ENCODE measurements at regions not wholly inside any gene's neighbourhood (a gene's known extent, or its start where the extent isn't known, plus 50 kb on each side); places are given as distances from the start of the nearest gene placed in this dataset.

DNA sequence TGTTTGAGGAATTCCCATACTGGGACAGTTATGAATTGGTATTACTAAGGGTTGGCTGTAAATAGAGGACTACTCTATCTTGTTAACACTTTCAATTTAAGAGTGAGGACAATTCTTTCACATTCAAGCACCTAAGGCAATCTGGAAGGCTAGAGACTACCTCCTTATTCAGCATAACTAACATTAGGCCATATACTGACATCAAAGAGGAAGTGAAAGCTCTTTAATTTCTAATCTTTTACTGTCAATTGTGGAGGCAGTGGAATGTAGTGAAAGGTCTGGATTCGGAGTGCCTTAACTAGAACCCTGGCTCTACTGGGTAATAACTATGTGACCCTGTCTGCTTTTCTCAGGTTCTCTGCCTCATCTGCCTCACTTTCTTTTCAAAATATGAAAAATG lies 134.0 kb downstream of the UFM1 start:
- no peaks in the 10 kb centered on the region for H3K36me3 Mint-ChIP-seq
- no peaks in the 10 kb centered on the region for H3K4me1 Mint-ChIP-seq
- H3K27me3 Mint-ChIP-seq (ENCODE audit: low read depth) = no peaks in the 10 kb centered on the region
- H3K4me3 Mint-ChIP-seq = no peak overlapping the region
- no peak overlapping the region for H3K27ac Mint-ChIP-seq
- TF ChIP-seq, protein P1, sequence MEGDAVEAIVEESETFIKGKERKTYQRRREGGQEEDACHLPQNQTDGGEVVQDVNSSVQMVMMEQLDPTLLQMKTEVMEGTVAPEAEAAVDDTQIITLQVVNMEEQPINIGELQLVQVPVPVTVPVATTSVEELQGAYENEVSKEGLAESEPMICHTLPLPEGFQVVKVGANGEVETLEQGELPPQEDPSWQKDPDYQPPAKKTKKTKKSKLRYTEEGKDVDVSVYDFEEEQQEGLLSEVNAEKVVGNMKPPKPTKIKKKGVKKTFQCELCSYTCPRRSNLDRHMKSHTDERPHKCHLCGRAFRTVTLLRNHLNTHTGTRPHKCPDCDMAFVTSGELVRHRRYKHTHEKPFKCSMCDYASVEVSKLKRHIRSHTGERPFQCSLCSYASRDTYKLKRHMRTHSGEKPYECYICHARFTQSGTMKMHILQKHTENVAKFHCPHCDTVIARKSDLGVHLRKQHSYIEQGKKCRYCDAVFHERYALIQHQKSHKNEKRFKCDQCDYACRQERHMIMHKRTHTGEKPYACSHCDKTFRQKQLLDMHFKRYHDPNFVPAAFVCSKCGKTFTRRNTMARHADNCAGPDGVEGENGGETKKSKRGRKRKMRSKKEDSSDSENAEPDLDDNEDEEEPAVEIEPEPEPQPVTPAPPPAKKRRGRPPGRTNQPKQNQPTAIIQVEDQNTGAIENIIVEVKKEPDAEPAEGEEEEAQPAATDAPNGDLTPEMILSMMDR (IDR thresholded peaks at IDR 0.05; ENCODE audit: unreplicated experiment) = no peak
- no peaks in the 10 kb centered on the region for H3K9me3 Mint-ChIP-seq
- no peak for DNase-seq (ENCODE audit: low spot score in 2 of 2, unreplicated experiment in 2 of 2)

DNA sequence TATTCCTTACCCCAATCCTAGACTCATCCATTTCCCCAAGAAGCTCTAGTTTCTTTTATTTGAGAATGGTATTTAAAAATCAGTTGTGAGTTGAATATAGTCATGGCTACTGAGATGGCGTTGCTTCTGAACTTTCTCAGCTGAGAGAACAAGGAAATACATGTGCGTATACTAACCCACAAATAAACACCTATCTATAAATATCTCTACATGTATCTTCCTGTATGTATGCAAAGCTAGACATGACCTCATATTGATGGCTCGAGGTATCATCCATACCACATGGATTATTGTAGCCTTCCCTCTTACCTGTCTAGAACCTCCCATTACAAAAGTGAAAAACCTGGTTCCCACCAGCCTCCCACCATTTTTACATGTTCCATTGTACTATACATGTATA lies 141.0 kb downstream of the UFM1 start:
- Mint-ChIP-seq H3K36me3 (no peaks in the 10 kb centered on the region), H3K27me3 (ENCODE audit: low read depth) (no peaks in the 10 kb centered on the region), H3K4me3 (no peak overlapping the region), H3K27ac (no peak overlapping the region), H3K4me1 (no peaks in the 10 kb centered on the region), H3K9me3 (peaks cover 13% of the 10 kb centered on the region)
- no peak for DNase-seq (ENCODE audit: low spot score in 2 of 2, unreplicated experiment in 2 of 2)
- TF ChIP-seq, protein P1 (IDR thresholded peaks at IDR 0.05; ENCODE audit: unreplicated experiment) = no peak

DNA sequence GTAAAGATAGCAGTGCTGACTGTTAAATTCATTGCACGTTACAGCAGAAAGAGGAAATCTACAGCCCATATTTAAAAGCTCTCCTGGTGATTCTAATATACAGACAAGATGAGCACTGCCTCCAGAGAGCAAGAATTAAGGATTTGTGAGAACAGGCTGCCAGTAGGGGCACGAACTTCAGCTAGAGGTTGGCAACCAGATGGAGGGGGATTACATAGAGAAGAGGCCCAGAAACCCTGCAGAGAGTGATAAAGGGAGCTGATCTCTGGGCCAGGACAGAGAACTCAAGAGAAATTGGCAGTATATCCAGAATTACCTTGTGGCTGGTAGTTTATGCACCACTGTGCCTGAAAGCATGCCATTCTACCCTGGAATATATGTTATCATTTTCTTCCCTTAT lies 144.8 kb downstream of the UFM1 start:
- H3K27me3 Mint-ChIP-seq (ENCODE audit: low read depth) = no peaks in the 10 kb centered on the region
- H3K4me3 Mint-ChIP-seq = no peak overlapping the region

DNA sequence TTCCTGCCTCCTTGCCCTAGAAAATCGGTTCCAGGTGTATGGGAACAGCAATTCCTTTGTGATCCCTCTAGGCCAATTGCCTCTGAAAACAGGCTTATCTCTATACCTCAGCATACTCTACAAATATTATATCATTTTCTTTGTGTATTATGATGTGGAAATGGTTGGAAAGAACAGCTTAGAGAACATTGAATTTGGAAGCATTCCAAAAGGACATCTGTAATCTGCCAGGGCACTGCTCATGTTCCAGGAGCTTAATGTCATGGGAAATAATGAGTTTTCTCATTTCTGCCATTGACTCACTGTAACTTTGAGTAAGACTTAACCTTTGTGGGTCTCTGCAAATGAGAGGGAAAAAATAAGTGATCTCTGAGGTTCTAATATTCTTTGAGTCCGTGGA lies 147.3 kb downstream of the UFM1 start:
- no peak overlapping the region for H3K4me3 Mint-ChIP-seq
- H3K9me3 Mint-ChIP-seq = peaks cover 15% of the 10 kb centered on the region
- no peaks in the 10 kb centered on the region for H3K27me3 Mint-ChIP-seq (ENCODE audit: low read depth)
- H3K4me1 Mint-ChIP-seq = no peaks in the 10 kb centered on the region
- H3K36me3 Mint-ChIP-seq = no peaks in the 10 kb centered on the region
- DNase-seq (ENCODE audit: low spot score in 2 of 2, unreplicated experiment in 2 of 2) = no peak
- TF ChIP-seq, protein P1 (IDR thresholded peaks at IDR 0.05; ENCODE audit: unreplicated experiment) = no peak
- H3K27ac Mint-ChIP-seq = no peak overlapping the region

More for the DNA sequence above, 144.8 kb downstream of the UFM1 start:
- DNase-seq (ENCODE audit: low spot score in 2 of 2, unreplicated experiment in 2 of 2) = no peak
- TF ChIP-seq, protein P1 (IDR thresholded peaks at IDR 0.05; ENCODE audit: unreplicated experiment) = no peak
- Mint-ChIP-seq H3K4me1 (no peaks in the 10 kb centered on the region), H3K9me3 (peaks cover 21% of the 10 kb centered on the region), H3K27ac (no peak overlapping the region), H3K36me3 (no peaks in the 10 kb centered on the region)

DNA sequence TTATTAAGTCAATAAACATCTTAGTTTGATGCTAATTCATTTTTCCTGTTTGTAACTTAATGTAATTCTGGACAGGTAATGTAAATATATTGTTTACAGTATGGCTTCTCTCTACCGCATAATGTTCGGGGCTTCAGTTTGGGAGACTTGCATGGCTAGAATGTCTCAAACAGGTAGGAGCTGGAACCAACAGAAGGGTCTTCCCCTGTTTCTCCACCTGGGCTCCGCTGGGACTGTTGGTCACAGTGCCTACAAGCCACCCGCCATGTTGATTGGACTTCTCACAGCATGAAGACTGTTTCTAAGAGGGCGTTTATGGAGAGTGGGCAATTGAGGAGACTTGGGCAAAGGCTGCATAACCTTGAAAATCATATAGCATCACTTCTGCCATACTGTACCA lies 148.6 kb downstream of the UFM1 start:
- TF ChIP-seq, protein P1 (IDR thresholded peaks at IDR 0.05; ENCODE audit: unreplicated experiment) = no peak
- no peaks in the 10 kb centered on the region for H3K4me1 Mint-ChIP-seq

DNA sequence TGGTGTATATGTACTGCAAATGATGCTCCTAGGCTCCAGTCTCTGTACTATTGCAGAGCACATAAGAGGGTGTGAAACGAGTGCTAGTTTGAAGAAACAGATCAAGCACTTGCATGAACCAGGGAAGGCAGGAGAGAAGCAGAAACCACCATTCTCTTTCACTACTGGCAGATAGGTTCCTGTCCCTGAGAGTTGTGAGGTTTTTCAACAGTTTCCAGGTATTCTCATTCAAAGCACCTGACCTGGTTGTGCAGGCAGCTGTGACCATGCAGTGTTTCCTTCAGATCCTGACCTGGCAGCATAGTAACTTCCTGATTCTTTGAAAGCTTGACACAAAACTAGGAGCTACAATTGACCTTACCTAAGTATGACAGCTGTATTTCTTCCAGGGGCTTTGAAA lies 164.9 kb downstream of the UFM1 start:
- no peaks in the 10 kb centered on the region for H3K27me3 Mint-ChIP-seq (ENCODE audit: low read depth)
- H3K36me3 Mint-ChIP-seq = no peaks in the 10 kb centered on the region
- peaks cover 2% of the 10 kb centered on the region for H3K9me3 Mint-ChIP-seq
- H3K4me1 Mint-ChIP-seq = peaks cover 4% of the 10 kb centered on the region
- DNase-seq (ENCODE audit: low spot score in 2 of 2, unreplicated experiment in 2 of 2) = no peak
- H3K4me3 Mint-ChIP-seq = no peak overlapping the region
- no peak overlapping the region for H3K27ac Mint-ChIP-seq
- TF ChIP-seq, protein P1 (IDR thresholded peaks at IDR 0.05; ENCODE audit: unreplicated experiment) = no peak

More for the DNA sequence above, 148.6 kb downstream of the UFM1 start:
- Mint-ChIP-seq H3K9me3 (peaks cover 9% of the 10 kb centered on the region), H3K27me3 (ENCODE audit: low read depth) (no peaks in the 10 kb centered on the region), H3K4me3 (no peak overlapping the region), H3K36me3 (no peaks in the 10 kb centered on the region), H3K27ac (no peak overlapping the region)
- DNase-seq (ENCODE audit: low spot score in 2 of 2, unreplicated experiment in 2 of 2) = no peak

Measured in mesothelial cell of epicardium (in vitro differentiated cells).